ENCODE measurements at regions not wholly inside any gene's neighbourhood (a gene's known extent, or its start where the extent isn't known, plus 50 kb on each side); places are given as distances from the start of the nearest gene placed in this dataset.
A peak's percentile ranks its signal among the peaks of the same experiment; 100 is the strongest.

DNA sequence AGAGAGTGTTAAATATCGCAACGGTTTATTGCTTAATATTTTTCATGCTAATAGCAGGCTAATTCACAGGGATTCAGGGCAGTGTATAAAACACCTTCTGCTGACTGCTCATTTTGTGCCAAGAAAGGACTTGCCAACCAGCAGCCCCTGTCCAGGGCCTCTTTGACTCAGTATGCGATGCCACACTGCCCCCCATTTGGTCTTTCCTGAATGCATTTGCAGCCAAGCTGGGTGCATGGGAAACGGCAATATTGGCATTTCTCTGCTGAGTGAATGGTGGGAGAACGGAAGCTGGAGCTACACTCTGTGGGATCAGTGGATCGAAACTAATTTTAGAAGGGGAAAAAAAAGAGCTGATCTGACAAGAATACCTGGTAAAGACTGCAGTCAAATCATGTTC, 152.9 kb upstream of the C16orf82 start:
- ATAC-seq (ENCODE audit: low FRiP score in 2 of 2) = no peak
- DNase-seq = no peak
- H3K4me3 ChIP-seq = no peak overlapping the region
- TF ChIP-seq EP300 (IDR thresholded peaks at IDR 0.05) = no peak
- TF ChIP-seq POLR2A (IDR thresholded peaks at IDR 0.05) = no peak
- TF ChIP-seq, protein P1, sequence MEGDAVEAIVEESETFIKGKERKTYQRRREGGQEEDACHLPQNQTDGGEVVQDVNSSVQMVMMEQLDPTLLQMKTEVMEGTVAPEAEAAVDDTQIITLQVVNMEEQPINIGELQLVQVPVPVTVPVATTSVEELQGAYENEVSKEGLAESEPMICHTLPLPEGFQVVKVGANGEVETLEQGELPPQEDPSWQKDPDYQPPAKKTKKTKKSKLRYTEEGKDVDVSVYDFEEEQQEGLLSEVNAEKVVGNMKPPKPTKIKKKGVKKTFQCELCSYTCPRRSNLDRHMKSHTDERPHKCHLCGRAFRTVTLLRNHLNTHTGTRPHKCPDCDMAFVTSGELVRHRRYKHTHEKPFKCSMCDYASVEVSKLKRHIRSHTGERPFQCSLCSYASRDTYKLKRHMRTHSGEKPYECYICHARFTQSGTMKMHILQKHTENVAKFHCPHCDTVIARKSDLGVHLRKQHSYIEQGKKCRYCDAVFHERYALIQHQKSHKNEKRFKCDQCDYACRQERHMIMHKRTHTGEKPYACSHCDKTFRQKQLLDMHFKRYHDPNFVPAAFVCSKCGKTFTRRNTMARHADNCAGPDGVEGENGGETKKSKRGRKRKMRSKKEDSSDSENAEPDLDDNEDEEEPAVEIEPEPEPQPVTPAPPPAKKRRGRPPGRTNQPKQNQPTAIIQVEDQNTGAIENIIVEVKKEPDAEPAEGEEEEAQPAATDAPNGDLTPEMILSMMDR (IDR thresholded peaks at IDR 0.05) = no peak
- no peak for TF ChIP-seq POLR2AphosphoS5 (IDR thresholded peaks at IDR 0.05)
- H3K27me3 ChIP-seq = no peaks in the 10 kb centered on the region
- H3K9me3 ChIP-seq = no peaks in the 10 kb centered on the region
- H3K4me1 ChIP-seq = no peaks in the 10 kb centered on the region
- 82 to 83% methylated on average over 6 of the region's 6 CpGs for WGBS, 2 donors
- H3K36me3 ChIP-seq = no peaks in the 10 kb centered on the region
- H3K27ac ChIP-seq = no peak overlapping the region

DNA sequence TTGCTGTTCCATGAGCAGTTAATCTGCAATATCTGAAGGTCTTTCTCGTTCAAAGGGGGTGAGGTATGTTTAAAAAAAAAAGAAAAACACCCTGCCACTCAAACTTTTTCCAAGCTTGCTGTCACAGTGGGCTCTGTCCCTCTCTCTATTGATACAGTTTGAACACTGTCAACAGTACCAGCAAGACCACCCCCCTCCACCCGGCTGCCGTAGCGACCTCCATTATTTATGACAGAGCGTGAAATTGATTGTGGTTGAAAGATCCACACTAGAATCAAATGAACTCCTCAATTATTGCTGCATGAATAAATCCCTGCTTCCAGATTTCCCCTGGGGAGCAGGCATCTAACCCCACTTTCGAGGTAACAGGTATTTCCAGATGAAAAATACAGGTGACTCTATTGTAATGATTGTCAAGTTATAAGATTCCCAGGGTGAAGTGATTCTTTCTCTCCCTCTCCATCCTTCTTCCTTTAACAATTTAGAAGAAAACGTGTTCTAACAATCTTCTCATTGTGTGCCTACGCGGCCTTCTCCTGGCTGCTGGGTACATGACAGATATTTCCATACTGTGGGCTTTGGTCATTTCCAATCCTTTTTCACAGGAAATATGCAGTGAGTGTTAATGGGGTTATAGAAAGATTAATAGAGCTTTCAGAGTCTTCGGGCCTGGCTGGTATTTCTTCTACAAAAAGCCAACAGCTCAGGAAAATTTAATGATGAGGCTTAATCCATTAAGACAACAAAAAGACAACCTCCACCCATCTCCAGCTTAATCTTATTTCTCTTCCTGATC, 135.7 kb upstream of the C16orf82 start:
- 76 to 79% methylated on average over 10 of the region's 10 CpGs for WGBS, 2 donors
- DNase-seq (no peak), ATAC-seq (ENCODE audit: low FRiP score in 2 of 2) (no peak)
- Histone ChIP-seq H3K27me3 (no peaks in the 10 kb centered on the region), H3K9me3 (no peaks in the 10 kb centered on the region), H3K27ac (no peak overlapping the region), H3K36me3 (no peaks in the 10 kb centered on the region), H3K4me3 (no peak overlapping the region), H3K4me1 (no peaks in the 10 kb centered on the region)
- TF ChIP-seq EP300 (IDR thresholded peaks at IDR 0.05) (no peak), POLR2AphosphoS5 (IDR thresholded peaks at IDR 0.05) (no peak), POLR2A (IDR thresholded peaks at IDR 0.05) (no peak)
- TF ChIP-seq, protein P1 (IDR thresholded peaks at IDR 0.05) = no peak

DNA sequence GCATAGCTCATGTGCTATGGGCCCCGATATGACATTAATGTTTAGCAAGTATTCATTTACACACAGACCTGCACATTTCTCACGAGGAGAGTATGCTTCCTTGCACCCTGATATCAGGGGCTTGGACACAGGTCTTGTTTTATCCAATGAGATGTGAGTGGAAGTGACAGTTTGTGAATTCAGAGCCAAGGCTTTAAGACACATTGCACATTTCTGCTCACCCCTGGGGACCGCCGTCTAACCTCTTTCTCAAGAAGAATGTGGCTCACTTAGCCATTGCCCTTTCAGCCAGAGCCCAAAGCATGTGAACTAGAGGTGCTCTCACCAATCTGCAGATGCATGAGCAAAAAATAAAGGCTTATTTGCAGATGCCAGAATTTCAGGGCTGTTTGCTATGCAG, 116.1 kb upstream of the C16orf82 start:
- Histone ChIP-seq H3K4me1 (no peaks in the 10 kb centered on the region), H3K27me3 (no peaks in the 10 kb centered on the region), H3K36me3 (no peaks in the 10 kb centered on the region), H3K9me3 (no peaks in the 10 kb centered on the region), H3K27ac (no peak overlapping the region), H3K4me3 (no peak overlapping the region)
- WGBS, 2 donors = 48 to 75% methylated on average over 4 of the region's 4 CpGs
- ATAC-seq (ENCODE audit: low FRiP score in 2 of 2) (no peak), DNase-seq (no peak)
- TF ChIP-seq, protein P1 (IDR thresholded peaks at IDR 0.05) = no peak
- TF ChIP-seq POLR2AphosphoS5 (IDR thresholded peaks at IDR 0.05) (no peak), EP300 (IDR thresholded peaks at IDR 0.05) (no peak), POLR2A (IDR thresholded peaks at IDR 0.05) (no peak)

DNA sequence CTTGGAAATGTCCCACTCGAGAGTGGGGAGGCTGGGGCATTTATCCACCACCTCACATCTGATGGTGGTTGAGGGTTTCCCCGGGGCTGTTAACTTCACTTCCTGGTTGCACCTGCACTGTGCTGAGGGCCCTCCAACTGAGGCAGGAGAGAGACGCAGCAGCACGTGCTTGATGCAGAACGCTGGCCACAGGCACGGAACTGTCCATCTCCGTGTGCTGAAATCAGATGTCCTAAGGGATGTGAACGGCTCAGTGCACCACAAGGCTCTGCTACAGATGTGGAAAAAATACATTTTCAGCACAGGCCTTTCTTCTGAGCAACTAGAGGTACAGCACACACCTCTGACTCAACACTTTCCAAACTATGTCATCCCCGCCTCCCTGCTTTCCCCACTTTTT, 114.8 kb upstream of the C16orf82 start:
- TF ChIP-seq POLR2A (IDR thresholded peaks at IDR 0.05) (no peak), EP300 (IDR thresholded peaks at IDR 0.05) (no peak), POLR2AphosphoS5 (IDR thresholded peaks at IDR 0.05) (no peak)
- TF ChIP-seq, protein P1 (IDR thresholded peaks at IDR 0.05) = no peak
- DNase-seq = peak in 1 of 2 donors; percentile 4
- WGBS, 2 donors = 25 to 32% methylated on average over 6 to 9 of the region's 9 CpGs

DNA sequence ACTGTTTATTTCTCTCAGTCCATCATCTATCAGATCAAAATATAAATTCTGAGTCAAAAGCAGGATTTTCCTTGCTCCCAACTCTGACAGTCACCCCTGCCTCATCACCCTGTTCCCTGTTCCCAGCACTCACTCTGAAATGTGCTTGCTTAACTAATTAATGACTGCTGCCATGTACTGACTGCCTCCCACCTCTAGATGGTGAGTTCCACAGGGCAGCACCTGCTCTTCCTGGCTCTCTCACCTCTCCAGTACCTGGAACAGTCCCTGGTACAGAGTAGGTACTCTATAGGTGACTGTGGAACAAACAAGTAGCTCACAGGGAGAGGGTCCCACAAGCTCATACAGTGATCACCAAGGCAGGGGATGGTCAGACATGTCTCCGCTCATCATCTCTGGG, 114.3 kb upstream of the C16orf82 start:
- no peak for ATAC-seq (ENCODE audit: low FRiP score in 2 of 2)
- no peaks in the 10 kb centered on the region for H3K36me3 ChIP-seq

More for the DNA sequence above, 114.8 kb upstream of the C16orf82 start:
- Histone ChIP-seq H3K36me3 (no peaks in the 10 kb centered on the region), H3K27me3 (no peaks in the 10 kb centered on the region), H3K9me3 (no peaks in the 10 kb centered on the region), H3K4me1 (no peaks in the 10 kb centered on the region), H3K4me3 (no peak overlapping the region), H3K27ac (no peak overlapping the region)
- ATAC-seq (ENCODE audit: low FRiP score in 2 of 2) = no peak

More for the DNA sequence above, 114.3 kb upstream of the C16orf82 start:
- Histone ChIP-seq H3K27ac (no peak overlapping the region), H3K9me3 (no peaks in the 10 kb centered on the region), H3K27me3 (no peaks in the 10 kb centered on the region), H3K4me1 (no peaks in the 10 kb centered on the region), H3K4me3 (no peak overlapping the region)
- WGBS, 2 donors = 90 to 100% methylated on average over 1 of the region's 1 CpG
- DNase-seq = no peak
- TF ChIP-seq, protein P1 (IDR thresholded peaks at IDR 0.05) = no peak
- no peak for TF ChIP-seq EP300 (IDR thresholded peaks at IDR 0.05)
- no peak for TF ChIP-seq POLR2AphosphoS5 (IDR thresholded peaks at IDR 0.05)
- TF ChIP-seq POLR2A (IDR thresholded peaks at IDR 0.05) = no peak

Data from upper lobe of left lung (tissue), 6 donors.